GM12878 (cell line): ENCODE measurements at regions not wholly inside any gene's neighbourhood (a gene's known extent, or its start where the extent isn't known, plus 50 kb on each side); places are given as distances from the start of the nearest gene placed in this dataset.

Experiments used
- ATAC-seq: fragments of 200-7000 bp; cut with Tn5 transposase; 3 replicates; pipeline ENCODE4 v1.9.1; 2020; ENCODE audit warnings: mild to moderate bottlenecking, moderate library complexity
- BruUV-seq: library from RNA; stranded (reverse); fragments of 400-500 nt; replicated peaks from 2 replicates; lab custom pipeline; 2021; lab: Mats Ljungman, UMichigan
- CTCF ChIA-PET: fragments of 300-600 bp; sonication (Branson Sonifier 250); formaldehyde crosslinking; extraction: SDS; loops from one replicate; lab custom pipeline; 2021; ENCODE audit warnings: inconsistent platforms; lab: Yijun Ruan, JAX
- POLR2A ChIA-PET: fragments of 350-600 bp; formaldehyde crosslinking; extraction: SDS; loops from one replicate; lab custom pipeline; 2021; ENCODE audit warnings: inconsistent platforms; lab: Charles Lee
- RAD21 ChIA-PET: fragments of 300-600 bp; sonication (Branson Sonifier 250); formaldehyde crosslinking; loops from one replicate; lab custom pipeline; 2023; ENCODE audit warnings: antibody characterized with exemption; ENCODE audit not compliant: unreplicated experiment; lab: Charles Lee
- SMC1A ChIA-PET: fragments of 300-600 bp; sonication (Branson Sonifier 250); formaldehyde crosslinking; loops from one replicate; lab custom pipeline; 2023; ENCODE audit not compliant: unreplicated experiment, uncharacterized antibody; lab: Charles Lee
- DNase-seq: peaks from one replicate; pipeline ENCODE4 v3.0.0-alpha.2; 2011; ENCODE audit warnings: low read depth, low spot score
- FAIRE-seq: peaks from 3 replicates; lab custom pipeline; 2011; peaks lifted over from hg19 to GRCh38; lab: Jason Lieb, UNC
- H2AFZ ChIP-seq: 2 replicates; pipeline ENCODE4 v1.6.0; 2011; ENCODE audit warnings: low read depth, low read length, control low read depth; ENCODE audit not compliant: control insufficient read depth
- H3K27ac ChIP-seq: 2 replicates; pipeline ENCODE4 v1.5.1; 2011; ENCODE audit warnings: control low read depth; ENCODE audit not compliant: control insufficient read depth, insufficient read depth
- H3K27me3 ChIP-seq, 2 experiments: replicated peaks in 1 of 2; 2 replicates each; pipeline versions ENCODE4 v1.6.0 to v1.6.1; 2011; ENCODE audit warnings: low read length in 1 of 2; ENCODE audit not compliant: control insufficient read depth in 2 of 2, insufficient read depth in 2 of 2
- H3K36me3 ChIP-seq, 2 experiments: 2 replicates each; pipeline ENCODE4 v1.5.1; 2011; ENCODE audit warnings: low read length in 1 of 2; ENCODE audit not compliant: control insufficient read depth in 2 of 2, insufficient read depth in 2 of 2
- H3K4me1 ChIP-seq: 2 replicates; pipeline ENCODE4 v1.6.1; 2011; ENCODE audit warnings: mild to moderate bottlenecking, low read length, moderate library complexity, mixed read lengths; ENCODE audit not compliant: control insufficient read depth, insufficient read depth
- H3K4me2 ChIP-seq: 2 replicates; pipeline ENCODE4 v1.6.0; 2011; ENCODE audit warnings: control low read depth; ENCODE audit not compliant: control insufficient read depth, insufficient read depth
- H3K4me3 ChIP-seq: fragments of 200-600 bp; sonication (generic); 2 replicates; pipeline ENCODE4 v1.5.1; 2016
- H3K79me2 ChIP-seq: 2 replicates; pipeline ENCODE4 v1.6.0; 2011; ENCODE audit warnings: low read length; ENCODE audit not compliant: control insufficient read depth, insufficient read depth
- H3K9ac ChIP-seq: 2 replicates; pipeline ENCODE4 v1.8.0; 2011; ENCODE audit warnings: low read length, control low read depth, mixed read lengths; ENCODE audit not compliant: control insufficient read depth, insufficient read depth
- H3K9me3 ChIP-seq: replicated peaks from 3 replicates; pipeline ENCODE4 v1.5.1; 2011; ENCODE audit warnings: mild to moderate bottlenecking, low read length; ENCODE audit not compliant: control insufficient read depth, insufficient read depth
- H4K20me1 ChIP-seq: 2 replicates; pipeline ENCODE4 v1.6.0; 2011; ENCODE audit not compliant: control insufficient read depth, insufficient read depth
- BCL3 ChIP-seq: IDR thresholded peaks from 2 replicates; pipeline ENCODE4 v1.6.1; 2011; ENCODE audit warnings: borderline replicate concordance, low read depth, mild to moderate bottlenecking, moderate library complexity, low read length; ENCODE audit not compliant: insufficient read depth, poor library complexity, severe bottlenecking
- CREM ChIP-seq: IDR thresholded peaks from 2 replicates; pipeline ENCODE4 v1.6.1; 2014; ENCODE audit warnings: antibody characterized with exemption, low read depth
- KAT2A ChIP-seq: conservative IDR thresholded peaks from 2 replicates; pipeline ENCODE4 v1.6.1; 2011; ENCODE audit warnings: low read depth, low read length; ENCODE audit not compliant: control insufficient read depth
- NFXL1 ChIP-seq: fragments of 450-650 bp; IDR thresholded peaks from 2 replicates; pipeline ENCODE4 v1.6.1; 2017; ENCODE audit warnings: antibody characterized with exemption, mild to moderate bottlenecking, borderline replicate concordance
- ZBED1 ChIP-seq: IDR thresholded peaks from 2 replicates; pipeline ENCODE4 v1.6.1; 2016; ENCODE audit warnings: borderline replicate concordance
- ZBTB11 ChIP-seq: fragments of 450-650 bp; formaldehyde crosslinking; IDR thresholded peaks from 2 replicates; pipeline ENCODE4 v1.5.0; 2022; ENCODE audit warnings: mild to moderate bottlenecking, missing genetic modification characterization
- ZBTB40 ChIP-seq: fragments of 450-650 bp; IDR thresholded peaks from 2 replicates; pipeline ENCODE4 v1.6.1; 2016; ENCODE audit warnings: mild to moderate bottlenecking, moderate library complexity, borderline replicate concordance
- ZNF592 ChIP-seq: fragments of 450-650 bp; IDR thresholded peaks from 2 replicates; pipeline ENCODE4 v1.6.1; 2017; ENCODE audit warnings: mild to moderate bottlenecking, moderate library complexity
- whole genome bisulfite sequencing: methylation state at CpG from one replicate; pipeline ENCODE4 v1.1.6; 2016; ENCODE audit warnings: low lambda C conversion rate; ENCODE audit not compliant: insufficient replicate concordance, insufficient coverage; ENCODE audit errors: missing lambda C conversion rate; 5-methylcytosine and 5-hydroxymethylcytosine counted together
- in situ Hi-C: fragments of 300-500 bp; cut with MboI; formaldehyde crosslinking; loops from 9 replicates; pipeline ENCODE4 v1.14.3; 2018; ENCODE audit warnings: mixed read lengths
- intact Hi-C: fragments of 100-400 bp; cut with micrococcal nuclease; formaldehyde crosslinking; loops from one replicate; pipeline ENCODE4 v1.14.2; 2022; ENCODE audit not compliant: unreplicated experiment

GRCh38 chr18:4843771-4844170 lies 353.3 kb downstream of the AKAIN1 start (continued):
- TF ChIP-seq ZBTB40, result no peak
- no peak for TF ChIP-seq ZBTB11 (CRISPR knock-in tag)

GRCh38 chr18:4842751-4843150 lies 354.3 kb downstream of the AKAIN1 start:
- Histone ChIP-seq H3K27ac (no peak overlapping the region), H3K79me2 (no peaks in the 10 kb centered on the region), H3K36me3 (no peaks in the 10 kb centered on the region), H3K4me3 (no peak overlapping the region), H3K4me2 (no peak overlapping the region), H2AFZ (no peak overlapping the region), H3K9me3 (no peaks in the 10 kb centered on the region), H3K4me1 (no peaks in the 10 kb centered on the region), H3K9ac (no peak overlapping the region), H3K27me3 (no peaks in the 10 kb centered on the region), H4K20me1 (no peaks in the 10 kb centered on the region)
- DNase-seq, result no peak
- POLR2A ChIA-PET, result no interaction called here
- no peak for FAIRE-seq
- intact Hi-C loops, result no loop called here
- ATAC-seq, result no peak
- CTCF ChIA-PET, result no interaction called here
- in situ Hi-C loops, result no loop called here
- SMC1A ChIA-PET, result no interaction called here
- WGBS, result 0% methylated on average over 1 of the region's 1 CpG
- RAD21 ChIA-PET, result no interaction called here
- BruUV-seq, result no TSS peak
- TF ChIP-seq ZBED1 (no peak), ZNF592 (no peak), BCL3 (no peak), CREM (no peak), KAT2A (no peak), NFXL1 (no peak)
